B cell (primary cell): ENCODE measurements at regions not wholly inside any gene's neighbourhood (a gene's known extent, or its start where the extent isn't known, plus 50 kb on each side); places are given as distances from the start of the nearest gene placed in this dataset.

Source experiments
- ATAC-seq: fragments of 200-7000 bp; cut with Tn5 transposase; one replicate; pipeline ENCODE4 v1.10.0; 2021; ENCODE audit warnings: low read depth, mild to moderate bottlenecking, moderate number of reproducible peaks, moderate library complexity
- CTCF ChIA-PET: fragments of 350-600 bp; sonication (Branson Sonifier 250); formaldehyde crosslinking; loops from one replicate; lab custom pipeline; 2021; ENCODE audit warnings: antibody characterized with exemption, inconsistent platforms; lab: Charles Lee
- POLR2A ChIA-PET: fragments of 350-600 bp; sonication (Branson Sonifier 250); formaldehyde crosslinking; loops from one replicate; lab custom pipeline; 2021; ENCODE audit warnings: antibody characterized with exemption; lab: Charles Lee
- DNase-seq: peaks from one replicate; pipeline ENCODE4 v3.0.0; 2013
- H2AFZ ChIP-seq: 2 replicates; pipeline ENCODE4 v1.6.1; 2012; ENCODE audit warnings: mild to moderate bottlenecking, low read depth, low read length; ENCODE audit not compliant: insufficient read depth, poor library complexity, severe bottlenecking
- H3K27ac ChIP-seq, 2 donors: 1 replicate in 1 of 2; 2 replicates in 1 of 2; pipeline ENCODE4 v1.5.1; 2012 to 2013; ENCODE audit warnings: low read length in 2 of 2, mild to moderate bottlenecking in 2 of 2, moderate library complexity in 1 of 2
- H3K27me3 ChIP-seq, 4 experiments: fragments of 200-600 bp in 1 of 4; sonication (generic) in 1 of 4; replicated peaks in 1 of 4; 1 replicate in 2 of 4; 2 replicates in 2 of 4; pipeline versions ENCODE4 v1.6.1 to v1.7.0; 2013 to 2016; ENCODE audit warnings: low read length in 3 of 4, mild to moderate bottlenecking in 2 of 4, mixed read lengths in 1 of 4, moderate library complexity in 1 of 4; ENCODE audit not compliant: insufficient read depth in 4 of 4, control insufficient read depth in 3 of 4; ENCODE audit errors: control extremely low read depth in 1 of 4
- H3K36me3 ChIP-seq, 2 experiments: replicated peaks in 1 of 2; 1 replicate in 1 of 2; 2 replicates in 1 of 2; pipeline versions ENCODE4 v1.6.1 to v1.7.1; 2013; ENCODE audit warnings: low read length in 1 of 2; ENCODE audit not compliant: insufficient read depth in 2 of 2, control insufficient read depth in 1 of 2; ENCODE audit errors: control extremely low read depth in 1 of 2, extremely low read depth in 1 of 2
- H3K4me1 ChIP-seq, 2 donors: fragments of 200-600 bp in 1 of 2; sonication (generic) in 1 of 2; 1 replicate in 1 of 2; 2 replicates in 1 of 2; pipeline versions ENCODE4 v1.5.1 to v1.6.1; 2013 to 2017; ENCODE audit warnings: low read length in 2 of 2; ENCODE audit not compliant: control insufficient read depth in 2 of 2, insufficient read depth in 2 of 2
- H3K4me2 ChIP-seq: replicated peaks from 2 replicates; pipeline ENCODE3; 2012; ENCODE audit warnings: mild to moderate bottlenecking, low read depth, low read length; ENCODE audit not compliant: poor library complexity, severe bottlenecking
- H3K4me3 ChIP-seq, 5 experiments: fragments of 200-600 bp in 1 of 5; sonication (generic) in 1 of 5; 1 replicate in 3 of 5; 2 replicates in 2 of 5; pipeline versions ENCODE4 v1.5.1 to v1.7.0; 2011 to 2016; ENCODE audit warnings: low read length in 4 of 5, mild to moderate bottlenecking in 4 of 5, low read depth in 2 of 5, control low read depth in 1 of 5, moderate library complexity in 1 of 5; ENCODE audit not compliant: insufficient read depth in 1 of 5; ENCODE audit errors: control extremely low read depth in 1 of 5, extremely low read depth in 1 of 5
- H3K79me2 ChIP-seq: fragments of 200-600 bp; sonication (generic); one replicate; pipeline ENCODE4 v1.6.0; 2016; ENCODE audit warnings: low read length; ENCODE audit not compliant: control insufficient read depth, insufficient read depth
- H3K9ac ChIP-seq: fragments of 200-600 bp; sonication (generic); 2 replicates; pipeline ENCODE4 v1.6.1; 2017; ENCODE audit warnings: mild to moderate bottlenecking, low read length, moderate library complexity
- H3K9me3 ChIP-seq, 3 donors: one replicate each; pipeline versions ENCODE4 v1.6.1 to v1.7.1; 2013; ENCODE audit warnings: low read length in 2 of 3; ENCODE audit not compliant: control insufficient read depth in 2 of 3, insufficient read depth in 1 of 3; ENCODE audit errors: control extremely low read depth in 1 of 3
- H4K20me1 ChIP-seq: 2 replicates; pipeline ENCODE4 v1.6.0; 2012; ENCODE audit warnings: mild to moderate bottlenecking, low read length; ENCODE audit not compliant: insufficient read depth, control insufficient read depth, poor library complexity, severe bottlenecking
- H3K27ac Mint-ChIP-seq: one replicate; pipeline ENCODE4 v1.8.0; 2021; ENCODE audit warnings: mixed read lengths
- H3K27me3 Mint-ChIP-seq: one replicate; pipeline ENCODE4 v1.8.0; 2021; ENCODE audit warnings: mixed read lengths
- H3K4me1 Mint-ChIP-seq: one replicate; pipeline ENCODE4 v1.8.0; 2021; ENCODE audit warnings: mixed read lengths
- H3K4me3 Mint-ChIP-seq: one replicate; pipeline ENCODE4 v1.8.0; 2021; ENCODE audit warnings: mixed read lengths
- H3K9me3 Mint-ChIP-seq: one replicate; pipeline ENCODE4 v1.8.0; 2022; ENCODE audit warnings: mixed read lengths; ENCODE audit not compliant: insufficient read depth
- EZH2 ChIP-seq: IDR thresholded peaks from 2 replicates; pipeline ENCODE4 v1.6.1; 2012; ENCODE audit warnings: borderline replicate concordance, low read depth, mild to moderate bottlenecking, moderate library complexity, low read length; ENCODE audit not compliant: insufficient read depth, poor library complexity, severe bottlenecking
- WGBS: methylation state at CpG from one replicate; pipeline ENCODE4 v1.1.5; 2013; ENCODE audit warnings: missing lambda C conversion rate; ENCODE audit not compliant: insufficient coverage; 5-methylcytosine and 5-hydroxymethylcytosine counted together
- intact Hi-C: fragments of 100-400 bp; cut with micrococcal nuclease; formaldehyde crosslinking; loops from one replicate; pipeline ENCODE4 v1.10.0; 2022
- TF ChIP-seq, protein P1 (sequence below): fragments of 200-600 bp; IDR thresholded peaks from one replicate; pipeline ENCODE4 v1.8.0; 2022; ENCODE audit warnings: antibody characterized with exemption, mild to moderate bottlenecking

GRCh38 chr6:17218023-17218748 is 63.0 kb upstream of the RBM24 start:
- Histone ChIP-seq H2AFZ (no peak overlapping the region), H4K20me1 (no peaks in the 10 kb centered on the region), H3K27ac (no peak overlapping the region), H3K9me3 (no peaks in the 10 kb centered on the region), H3K36me3 (no peaks in the 10 kb centered on the region), H3K79me2 (no peaks in the 10 kb centered on the region), H3K9ac (no peak overlapping the region), H3K4me1 (no peaks in the 10 kb centered on the region), H3K27me3 (no peaks in the 10 kb centered on the region), H3K4me2 (no peak overlapping the region), H3K4me3 (no peak overlapping the region)
- TF ChIP-seq, protein P1, sequence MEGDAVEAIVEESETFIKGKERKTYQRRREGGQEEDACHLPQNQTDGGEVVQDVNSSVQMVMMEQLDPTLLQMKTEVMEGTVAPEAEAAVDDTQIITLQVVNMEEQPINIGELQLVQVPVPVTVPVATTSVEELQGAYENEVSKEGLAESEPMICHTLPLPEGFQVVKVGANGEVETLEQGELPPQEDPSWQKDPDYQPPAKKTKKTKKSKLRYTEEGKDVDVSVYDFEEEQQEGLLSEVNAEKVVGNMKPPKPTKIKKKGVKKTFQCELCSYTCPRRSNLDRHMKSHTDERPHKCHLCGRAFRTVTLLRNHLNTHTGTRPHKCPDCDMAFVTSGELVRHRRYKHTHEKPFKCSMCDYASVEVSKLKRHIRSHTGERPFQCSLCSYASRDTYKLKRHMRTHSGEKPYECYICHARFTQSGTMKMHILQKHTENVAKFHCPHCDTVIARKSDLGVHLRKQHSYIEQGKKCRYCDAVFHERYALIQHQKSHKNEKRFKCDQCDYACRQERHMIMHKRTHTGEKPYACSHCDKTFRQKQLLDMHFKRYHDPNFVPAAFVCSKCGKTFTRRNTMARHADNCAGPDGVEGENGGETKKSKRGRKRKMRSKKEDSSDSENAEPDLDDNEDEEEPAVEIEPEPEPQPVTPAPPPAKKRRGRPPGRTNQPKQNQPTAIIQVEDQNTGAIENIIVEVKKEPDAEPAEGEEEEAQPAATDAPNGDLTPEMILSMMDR = no peak
- no peak for TF ChIP-seq EZH2
- Mint-ChIP-seq H3K4me3 (no peak overlapping the region), H3K9me3 (peaks cover 6% of the 10 kb centered on the region), H3K27ac (no peak overlapping the region), H3K4me1 (no peaks in the 10 kb centered on the region), H3K27me3 (peaks cover 5% of the 10 kb centered on the region)
- intact Hi-C loops = no loop called here
- DNase-seq (no peak), ATAC-seq (no peak)
- 78% methylated on average over 4 of the region's 6 CpGs for WGBS
- POLR2A ChIA-PET = no interaction called here
- CTCF ChIA-PET = no interaction called here

- no peak for ATAC-seq
- no peak overlapping the region for H3K27ac Mint-ChIP-seq
- ChIA-PET CTCF (no interaction called here), POLR2A (no interaction called here)
- WGBS = 100% methylated on average over 1 of the region's 1 CpG
- peaks cover 6% of the 10 kb centered on the region for H3K9me3 Mint-ChIP-seq
- no peak for TF ChIP-seq EZH2
- TF ChIP-seq, protein P1 = no peak
- no peak overlapping the region for H3K4me3 Mint-ChIP-seq
- Histone ChIP-seq H3K27me3 (no peaks in the 10 kb centered on the region), H3K36me3 (no peaks in the 10 kb centered on the region), H3K79me2 (no peaks in the 10 kb centered on the region), H3K27ac (no peak overlapping the region), H3K9ac (no peak overlapping the region), H3K4me2 (no peak overlapping the region), H3K4me1 (no peaks in the 10 kb centered on the region), H3K4me3 (no peak overlapping the region), H4K20me1 (no peaks in the 10 kb centered on the region), H2AFZ (no peak overlapping the region), H3K9me3 (no peaks in the 10 kb centered on the region)
- intact Hi-C loops = no loop called here
- DNase-seq = no peak
- H3K4me1 Mint-ChIP-seq = no peaks in the 10 kb centered on the region
- H3K27me3 Mint-ChIP-seq = peaks cover 5% of the 10 kb centered on the region
Measured at GRCh38 chr6:17218749-17219093, 62.4 kb upstream of the RBM24 start.
